GM19240 (cell line): ENCODE measurements at regions not wholly inside any gene's neighbourhood (a gene's known extent, or its start where the extent isn't known, plus 50 kb on each side); places are given as distances from the start of the nearest gene placed in this dataset.
"Not testable (repeated sequence)": the region's sequence is repeated elsewhere in the genome, so short reads cannot be mapped to it uniquely, and the experiment has no call there.

Experiments
- DNase-seq: peaks from one replicate; pipeline ENCODE4 v3.0.0; 2011; ENCODE audit warnings: low spot score; ENCODE audit not compliant: insufficient read length

GRCh38 chr2:142665241-142665640, 212.2 kb upstream of the KYNU start:
- DNase-seq, result no peak

- DNase-seq, result no peak
Observed at GRCh38 chr2:142650601-142651000, 226.9 kb upstream of the KYNU start.

- no peak for DNase-seq
Observed at GRCh38 chr2:142649581-142649980, 227.9 kb upstream of the KYNU start.

GRCh38 chr2:142642650-142643049, 234.8 kb upstream of the KYNU start:
- DNase-seq, result no peak

- DNase-seq, result no peak
Observed at GRCh38 chr2:142629193-142629592, 248.3 kb upstream of the KYNU start.

- DNase-seq, result no peak
Observed at GRCh38 chr2:142621287-142621686, 256.2 kb upstream of the KYNU start.

- DNase-seq, result no peak
Observed at GRCh38 chr2:142617461-142617860, 260.0 kb upstream of the KYNU start.

- no peak for DNase-seq
Observed at GRCh38 chr2:142615876-142616275, 261.6 kb upstream of the KYNU start.

GRCh38 chr2:142613193-142613592, 264.3 kb upstream of the KYNU start:
- DNase-seq, result not testable (repeated sequence)

- DNase-seq, result no peak
Observed at GRCh38 chr2:142605421-142605820, 272.0 kb upstream of the KYNU start.

- DNase-seq, result no peak
Observed at GRCh38 chr2:142603759-142604158, 273.7 kb upstream of the KYNU start.

- no peak for DNase-seq
Observed at GRCh38 chr2:142602418-142602989, 275.0 kb upstream of the KYNU start.

- no peak for DNase-seq
Observed at GRCh38 chr2:142601794-142602193, 275.7 kb upstream of the KYNU start.

- DNase-seq, result no peak
Observed at GRCh38 chr2:142599504-142599903, 278.0 kb upstream of the KYNU start.

GRCh38 chr2:142598846-142599245, 278.6 kb upstream of the KYNU start:
- DNase-seq, result no peak

- DNase-seq, result no peak
Observed at GRCh38 chr2:142596334-142597088, 281.0 kb upstream of the KYNU start.

- no peak for DNase-seq
Observed at GRCh38 chr2:142594935-142595334, 282.5 kb upstream of the KYNU start.

GRCh38 chr2:142592171-142592570, 285.3 kb upstream of the KYNU start:
- DNase-seq, result no peak

GRCh38 chr2:142591420-142591819, 286.0 kb upstream of the KYNU start:
- DNase-seq, result no peak

- no peak for DNase-seq
Observed at GRCh38 chr2:142588269-142588668, 289.2 kb upstream of the KYNU start.

- no peak for DNase-seq
Observed at GRCh38 chr2:142586693-142587580, 290.5 kb upstream of the KYNU start.

GRCh38 chr2:142585785-142586184, 291.7 kb upstream of the KYNU start:
- DNase-seq, result no peak
